MCF 10A (cell line): ENCODE measurements at regions not wholly inside any gene's neighbourhood (a gene's known extent, or its start where the extent isn't known, plus 50 kb on each side); places are given as distances from the start of the nearest gene placed in this dataset.

ENCODE experiments used
- BruUV-seq: library from RNA; stranded (reverse); fragments of 400-500 nt; replicated peaks from 2 replicates; lab custom pipeline; 2021; lab: Mats Ljungman, UMichigan
- CTCF ChIA-PET: fragments of 300-600 bp; sonication (Branson Sonifier 250); formaldehyde crosslinking; extraction: SDS; loops from one replicate; lab custom pipeline; 2021; ENCODE audit warnings: antibody characterized with exemption, inconsistent platforms; lab: Yijun Ruan, JAX
- POLR2A ChIA-PET: fragments of 300-600, 350-650 bp; sonication (Branson Sonifier 250); formaldehyde crosslinking; extraction: SDS; loops from one replicate; lab custom pipeline; 2020; ENCODE audit warnings: antibody characterized with exemption, inconsistent platforms; lab: Yijun Ruan, JAX
- DNase-seq: peaks from one replicate; pipeline ENCODE4 v3.0.0-alpha.2; 2018; ENCODE audit not compliant: unreplicated experiment
- H3K27ac Mint-ChIP-seq: one replicate; pipeline ENCODE4 v1.8.0; 2022; ENCODE audit warnings: mild to moderate bottlenecking, low read depth, mixed read lengths; ENCODE audit not compliant: unreplicated experiment
- H3K27me3 Mint-ChIP-seq: one replicate; pipeline ENCODE4 v1.8.0; 2022; ENCODE audit warnings: mixed read lengths; ENCODE audit not compliant: insufficient read depth, unreplicated experiment
- H3K36me3 Mint-ChIP-seq: one replicate; pipeline ENCODE4 v1.8.0; 2022; ENCODE audit warnings: mild to moderate bottlenecking, moderate library complexity, mixed read lengths; ENCODE audit not compliant: insufficient read depth, unreplicated experiment
- H3K4me1 Mint-ChIP-seq: one replicate; pipeline ENCODE4 v1.8.0; 2022; ENCODE audit warnings: mixed read lengths; ENCODE audit not compliant: insufficient read depth, unreplicated experiment
- H3K4me3 Mint-ChIP-seq: one replicate; pipeline ENCODE4 v1.8.0; 2022; ENCODE audit warnings: mild to moderate bottlenecking, moderate library complexity, mixed read lengths; ENCODE audit not compliant: unreplicated experiment
- H3K9me3 Mint-ChIP-seq: one replicate; pipeline ENCODE4 v1.8.0; 2022; ENCODE audit warnings: mixed read lengths; ENCODE audit not compliant: unreplicated experiment
- intact Hi-C: fragments of 100-400 bp; cut with micrococcal nuclease; formaldehyde crosslinking; loops from 2 replicates; pipeline ENCODE4 v1.14.1; 2022
- TF ChIP-seq, protein P1 (sequence below): fragments of 200-600 bp; IDR thresholded peaks from one replicate; pipeline ENCODE4 v1.8.0; 2022; ENCODE audit warnings: antibody characterized with exemption, mild to moderate bottlenecking; ENCODE audit not compliant: unreplicated experiment

- Mint-ChIP-seq H3K9me3 (peaks cover 13% of the 10 kb centered on the region), H3K27ac (no peak overlapping the region), H3K4me3 (no peak overlapping the region), H3K27me3 (no peaks in the 10 kb centered on the region), H3K4me1 (no peaks in the 10 kb centered on the region), H3K36me3 (no peaks in the 10 kb centered on the region)
- no peak for DNase-seq
- no TSS peak for BruUV-seq
- TF ChIP-seq, protein P1, sequence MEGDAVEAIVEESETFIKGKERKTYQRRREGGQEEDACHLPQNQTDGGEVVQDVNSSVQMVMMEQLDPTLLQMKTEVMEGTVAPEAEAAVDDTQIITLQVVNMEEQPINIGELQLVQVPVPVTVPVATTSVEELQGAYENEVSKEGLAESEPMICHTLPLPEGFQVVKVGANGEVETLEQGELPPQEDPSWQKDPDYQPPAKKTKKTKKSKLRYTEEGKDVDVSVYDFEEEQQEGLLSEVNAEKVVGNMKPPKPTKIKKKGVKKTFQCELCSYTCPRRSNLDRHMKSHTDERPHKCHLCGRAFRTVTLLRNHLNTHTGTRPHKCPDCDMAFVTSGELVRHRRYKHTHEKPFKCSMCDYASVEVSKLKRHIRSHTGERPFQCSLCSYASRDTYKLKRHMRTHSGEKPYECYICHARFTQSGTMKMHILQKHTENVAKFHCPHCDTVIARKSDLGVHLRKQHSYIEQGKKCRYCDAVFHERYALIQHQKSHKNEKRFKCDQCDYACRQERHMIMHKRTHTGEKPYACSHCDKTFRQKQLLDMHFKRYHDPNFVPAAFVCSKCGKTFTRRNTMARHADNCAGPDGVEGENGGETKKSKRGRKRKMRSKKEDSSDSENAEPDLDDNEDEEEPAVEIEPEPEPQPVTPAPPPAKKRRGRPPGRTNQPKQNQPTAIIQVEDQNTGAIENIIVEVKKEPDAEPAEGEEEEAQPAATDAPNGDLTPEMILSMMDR, result no peak
- intact Hi-C loops, result no loop called here
- ChIA-PET POLR2A (no interaction called here), CTCF (no interaction called here)
Observed at GRCh38 chr22:48565901-48566501, 1261.7 kb downstream of the BRD1 start.

DNA sequence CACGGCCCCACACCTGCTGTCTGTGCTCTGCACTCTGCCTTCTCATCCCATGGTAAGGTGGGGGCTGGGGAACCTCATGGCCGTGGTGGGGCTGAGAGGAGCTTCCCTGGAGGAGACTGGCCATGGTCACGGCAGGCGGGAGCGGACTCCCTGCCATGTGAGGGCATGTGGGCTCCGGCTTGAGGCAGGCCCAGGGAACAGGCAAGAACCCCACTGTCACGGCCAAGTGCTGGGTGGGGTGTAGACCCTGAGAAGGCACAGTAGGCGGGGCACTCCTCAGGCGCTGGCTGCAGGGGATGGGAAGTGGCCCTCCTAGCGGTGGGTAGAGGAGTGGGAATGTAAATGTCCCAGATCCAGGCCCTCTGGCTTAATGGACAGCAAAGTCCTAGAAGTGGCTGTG is 1262.7 kb downstream of the BRD1 start:
- no peak overlapping the region for H3K4me3 Mint-ChIP-seq
- no peak overlapping the region for H3K27ac Mint-ChIP-seq
- H3K36me3 Mint-ChIP-seq, result no peaks in the 10 kb centered on the region
- no peaks in the 10 kb centered on the region for H3K4me1 Mint-ChIP-seq
- H3K9me3 Mint-ChIP-seq, result peaks cover 4% of the 10 kb centered on the region
- CTCF ChIA-PET, result interaction anchor here (0.6 kb wide), 1 partner anchor 1049 kb away, joined by 7 read pairs; no protein-coding TSS in a partner anchor
- BruUV-seq, result no TSS peak
- POLR2A ChIA-PET, result no interaction called here
- intact Hi-C loops, result no loop called here
- no peaks in the 10 kb centered on the region for H3K27me3 Mint-ChIP-seq
- no peak for DNase-seq
- TF ChIP-seq, protein P1, result no peak

DNA sequence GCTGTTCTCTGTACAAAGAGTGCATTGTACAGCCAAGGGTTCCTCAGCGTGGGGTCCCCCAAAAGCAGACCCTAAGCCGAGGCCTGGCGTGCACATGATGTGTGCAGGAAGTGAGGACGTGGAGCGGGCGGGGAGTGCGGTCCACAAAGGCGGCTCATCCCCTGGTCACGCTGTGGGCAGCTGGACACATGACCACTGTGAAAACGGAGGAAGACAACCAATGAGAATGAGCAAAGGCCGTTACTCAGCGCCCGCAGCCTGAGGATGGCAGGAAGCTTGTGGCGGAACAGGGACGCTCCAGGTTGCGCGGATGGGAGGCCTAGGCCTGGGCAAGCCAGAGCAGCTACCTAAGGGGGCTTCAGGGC is 1263.7 kb downstream of the BRD1 start:
- no peaks in the 10 kb centered on the region for H3K4me1 Mint-ChIP-seq
- no peaks in the 10 kb centered on the region for H3K27me3 Mint-ChIP-seq
- TF ChIP-seq, protein P1, result no peak
- no peak for DNase-seq
- H3K9me3 Mint-ChIP-seq, result no peaks in the 10 kb centered on the region
- H3K4me3 Mint-ChIP-seq, result no peak overlapping the region
- CTCF ChIA-PET, result no interaction called here
- intact Hi-C loops, result no loop called here
- H3K27ac Mint-ChIP-seq, result no peak overlapping the region
- no peaks in the 10 kb centered on the region for H3K36me3 Mint-ChIP-seq
- BruUV-seq, result no TSS peak
- POLR2A ChIA-PET, result no interaction called here

GRCh38 chr22:48563118-48563965 is 1264.3 kb downstream of the BRD1 start:
- POLR2A ChIA-PET, result no interaction called here
- Mint-ChIP-seq H3K4me3 (no peak overlapping the region), H3K4me1 (no peaks in the 10 kb centered on the region), H3K9me3 (no peaks in the 10 kb centered on the region), H3K27me3 (no peaks in the 10 kb centered on the region), H3K27ac (no peak overlapping the region), H3K36me3 (no peaks in the 10 kb centered on the region)
- no peak for DNase-seq
- BruUV-seq, result no TSS peak
- TF ChIP-seq, protein P1, result no peak
- intact Hi-C loops, result no loop called here
- CTCF ChIA-PET, result no interaction called here
